ENCODE measurements at regions not wholly inside any gene's neighbourhood (a gene's known extent, or its start where the extent isn't known, plus 50 kb on each side); places are given as distances from the start of the nearest gene placed in this dataset.

DNA sequence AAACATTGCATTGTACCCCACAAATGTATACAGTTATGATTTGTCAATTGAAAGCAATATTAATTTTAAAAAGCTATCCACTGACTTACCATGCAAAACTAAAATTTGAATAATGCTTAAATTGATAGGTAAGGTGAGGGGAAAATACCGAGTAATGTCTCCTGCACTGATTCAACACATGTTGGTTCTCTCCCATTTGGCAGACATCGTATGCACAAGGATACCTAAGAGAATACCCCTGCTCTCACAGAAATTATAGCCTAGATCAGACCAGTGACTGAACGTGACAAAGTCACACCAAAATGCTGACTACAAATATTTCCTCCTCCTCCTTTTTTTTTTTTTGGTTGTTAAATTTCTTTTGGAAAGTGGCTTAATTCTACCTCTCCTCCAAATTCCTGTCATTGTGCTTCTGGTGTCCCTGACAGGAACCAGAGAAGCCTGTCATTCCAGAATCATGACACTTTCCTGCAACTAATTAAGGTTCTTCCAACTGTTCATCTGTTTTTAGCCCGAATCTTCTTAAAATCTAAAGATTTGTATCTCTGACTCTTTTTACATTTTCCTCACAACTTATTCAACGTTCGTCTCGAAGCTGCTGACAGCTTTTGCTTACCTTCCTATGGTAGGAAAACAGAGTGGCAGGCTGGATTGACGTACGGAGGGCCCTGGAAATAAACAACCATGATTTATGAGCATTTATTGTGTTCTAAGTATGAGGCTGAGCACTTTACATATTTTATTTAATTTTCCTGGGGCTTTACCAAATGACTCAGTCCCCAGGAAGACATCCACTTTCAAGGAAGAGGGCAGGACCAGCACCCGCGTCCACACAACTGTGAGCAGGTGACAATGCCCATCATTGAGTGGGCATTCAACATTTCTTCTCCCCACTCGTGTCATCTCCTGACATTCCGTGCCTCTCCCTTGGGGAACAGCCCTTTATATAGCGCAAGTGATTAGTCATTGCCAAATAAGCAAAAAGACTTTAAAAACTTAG lies 57.9 kb upstream of the KCNE2 start:
- POLR2A ChIA-PET: no interaction called here
- no peak for FAIRE-seq

DNA sequence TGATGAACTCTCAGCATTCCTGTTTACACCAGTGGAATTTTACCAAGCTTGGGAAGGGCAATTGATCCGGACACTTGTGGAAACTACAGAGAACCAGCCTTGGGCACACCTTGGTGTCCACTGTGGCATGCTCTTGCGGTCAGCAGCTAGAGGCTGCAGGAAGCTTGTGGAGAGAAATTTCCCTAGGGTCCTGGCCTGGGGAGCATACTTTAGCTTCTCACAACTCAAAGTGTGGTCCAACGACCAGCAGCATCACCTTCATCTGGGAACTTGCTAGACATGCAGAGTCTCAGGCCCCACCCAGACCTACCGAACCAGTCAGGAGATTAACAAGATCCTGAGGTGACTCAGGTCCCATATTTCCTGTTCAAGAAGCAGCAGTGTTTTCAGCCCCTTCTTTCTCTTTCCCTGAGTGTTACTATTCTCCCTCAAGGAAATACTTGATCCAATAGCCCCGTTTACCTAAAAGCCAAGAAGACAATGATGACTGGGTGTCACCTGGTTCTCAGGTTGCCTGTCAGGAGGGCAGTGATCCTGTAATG lies 55.7 kb upstream of the KCNE2 start:
- no peak overlapping the region for H3K4me2 ChIP-seq
- FAIRE-seq (no peak), DNase-seq (ENCODE audit: low read depth in 1 of 2, low spot score in 1 of 2) (no peak), ATAC-seq (no peak)
- H3K4me1 ChIP-seq: no peaks in the 10 kb centered on the region
- ChIA-PET POLR2A (no interaction called here), CTCF (interaction anchor here (1.2 kb wide), 1 partner anchor 385 kb away, joined by 3 read pairs; no protein-coding TSS in a partner anchor)
- no peak for TF ChIP-seq FOSL2 (IDR thresholded peaks at IDR 0.05)
- TF ChIP-seq FOSL2 (CRISPR knock-in tag; IDR thresholded peaks at IDR 0.05): no peak
- TF ChIP-seq KDM1A (IDR thresholded peaks at IDR 0.05; ENCODE audit: low read depth): no peak
- no peak for TF ChIP-seq HEYL (CRISPR knock-in tag; IDR thresholded peaks at IDR 0.05)
- TF ChIP-seq, protein P1, sequence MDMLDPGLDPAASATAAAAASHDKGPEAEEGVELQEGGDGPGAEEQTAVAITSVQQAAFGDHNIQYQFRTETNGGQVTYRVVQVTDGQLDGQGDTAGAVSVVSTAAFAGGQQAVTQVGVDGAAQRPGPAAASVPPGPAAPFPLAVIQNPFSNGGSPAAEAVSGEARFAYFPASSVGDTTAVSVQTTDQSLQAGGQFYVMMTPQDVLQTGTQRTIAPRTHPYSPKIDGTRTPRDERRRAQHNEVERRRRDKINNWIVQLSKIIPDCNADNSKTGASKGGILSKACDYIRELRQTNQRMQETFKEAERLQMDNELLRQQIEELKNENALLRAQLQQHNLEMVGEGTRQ (IDR thresholded peaks at IDR 0.05): no peak
- TF ChIP-seq HDAC2 (IDR thresholded peaks at IDR 0.05): no peak
- TF ChIP-seq EP300 (IDR thresholded peaks at IDR 0.05): no peak
- TF ChIP-seq FOSB (CRISPR knock-in tag; IDR thresholded peaks at IDR 0.05): no peak
- TF ChIP-seq ZC3H11A (IDR thresholded peaks at IDR 0.05): no peak
- no peak for TF ChIP-seq NR3C1 (IDR thresholded peaks at IDR 0.05)
- TF ChIP-seq RAD21 (conservative IDR thresholded peaks at IDR 0.05 in 1 of 2, IDR thresholded peaks at IDR 0.05 in 1 of 2): no peak
- TF ChIP-seq, protein P2, sequence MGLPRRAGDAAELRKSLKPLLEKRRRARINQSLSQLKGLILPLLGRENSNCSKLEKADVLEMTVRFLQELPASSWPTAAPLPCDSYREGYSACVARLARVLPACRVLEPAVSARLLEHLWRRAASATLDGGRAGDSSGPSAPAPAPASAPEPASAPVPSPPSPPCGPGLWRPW (IDR thresholded peaks at IDR 0.05): no peak
- no peak for TF ChIP-seq EHMT2 (IDR thresholded peaks at IDR 0.05; ENCODE audit: low read depth)
- TF ChIP-seq, protein P3, sequence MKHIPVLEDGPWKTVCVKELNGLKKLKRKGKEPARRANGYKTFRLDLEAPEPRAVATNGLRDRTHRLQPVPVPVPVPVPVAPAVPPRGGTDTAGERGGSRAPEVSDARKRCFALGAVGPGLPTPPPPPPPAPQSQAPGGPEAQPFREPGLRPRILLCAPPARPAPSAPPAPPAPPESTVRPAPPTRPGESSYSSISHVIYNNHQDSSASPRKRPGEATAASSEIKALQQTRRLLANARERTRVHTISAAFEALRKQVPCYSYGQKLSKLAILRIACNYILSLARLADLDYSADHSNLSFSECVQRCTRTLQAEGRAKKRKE (CRISPR knock-in tag; IDR thresholded peaks at IDR 0.05; ENCODE audit: low read depth): no peak
- TF ChIP-seq TFCP2L1 (CRISPR knock-in tag; IDR thresholded peaks at IDR 0.05): no peak
- no peak for TF ChIP-seq JUN (IDR thresholded peaks at IDR 0.05)
- no peak for TF ChIP-seq CBX8 (IDR thresholded peaks at IDR 0.05)
- TF ChIP-seq HOXB13 (CRISPR knock-in tag; IDR thresholded peaks at IDR 0.05; ENCODE audit: low read depth): no peak
- no peak for TF ChIP-seq MAZ (IDR thresholded peaks at IDR 0.05; ENCODE audit: borderline replicate concordance, low read depth, low read length)
- no peaks in the 10 kb centered on the region for H3K9me3 ChIP-seq
- WGBS (ENCODE audit: missing lambda C conversion rate): 34% methylated on average over 5 of the region's 5 CpGs
- H3K4me3 ChIP-seq: no peak overlapping the region
- H3K27ac ChIP-seq: no peak overlapping the region

More for the DNA sequence above, 57.9 kb upstream of the KCNE2 start:
- CTCF ChIA-PET: no interaction called here
- WGBS (ENCODE audit: missing lambda C conversion rate): 33% methylated on average over 14 of the region's 14 CpGs
- TF ChIP-seq MAFK (IDR thresholded peaks at IDR 0.05; ENCODE audit: partially characterized antibody) (peak; percentile 2), JUN (IDR thresholded peaks at IDR 0.05) (no peak), HEYL (CRISPR knock-in tag; IDR thresholded peaks at IDR 0.05) (no peak)
- no peaks in the 10 kb centered on the region for H3K9me3 ChIP-seq
- DNase-seq (ENCODE audit: low read depth in 1 of 2, low spot score in 1 of 2) (no peak), ATAC-seq (no peak)
- H3K4me2 ChIP-seq: no peak overlapping the region
- no peaks in the 10 kb centered on the region for H3K4me1 ChIP-seq
- H3K27ac ChIP-seq: no peak overlapping the region
- H3K4me3 ChIP-seq: no peak overlapping the region

- Histone ChIP-seq H3K4me2 (no peak overlapping the region), H3K4me3 (no peak overlapping the region), H3K27ac (no peak overlapping the region), H3K9me3 (no peaks in the 10 kb centered on the region), H3K4me1 (no peaks in the 10 kb centered on the region)
- CTCF ChIA-PET: interaction anchor here (1.2 kb wide), 1 partner anchor 387 kb away, joined by 3 read pairs; no protein-coding TSS in a partner anchor
- FAIRE-seq: no peak
- WGBS (ENCODE audit: missing lambda C conversion rate): 50% methylated on average over 12 of the region's 12 CpGs
- POLR2A ChIA-PET: no interaction called here
- ATAC-seq: no peak
- no peak for DNase-seq (ENCODE audit: low read depth in 1 of 2, low spot score in 1 of 2)
- TF ChIP-seq SREBF2 (IDR thresholded peaks at IDR 0.05): no peak
- no peak for TF ChIP-seq FOSL2 (IDR thresholded peaks at IDR 0.05)
- TF ChIP-seq FOSL2 (CRISPR knock-in tag; IDR thresholded peaks at IDR 0.05): no peak
- TF ChIP-seq MAZ (IDR thresholded peaks at IDR 0.05; ENCODE audit: borderline replicate concordance, low read depth, low read length): no peak
- TF ChIP-seq, protein P4, sequence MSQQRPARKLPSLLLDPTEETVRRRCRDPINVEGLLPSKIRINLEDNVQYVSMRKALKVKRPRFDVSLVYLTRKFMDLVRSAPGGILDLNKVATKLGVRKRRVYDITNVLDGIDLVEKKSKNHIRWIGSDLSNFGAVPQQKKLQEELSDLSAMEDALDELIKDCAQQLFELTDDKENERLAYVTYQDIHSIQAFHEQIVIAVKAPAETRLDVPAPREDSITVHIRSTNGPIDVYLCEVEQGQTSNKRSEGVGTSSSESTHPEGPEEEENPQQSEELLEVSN (IDR thresholded peaks at IDR 0.05; ENCODE audit: borderline replicate concordance, low read depth): no peak
- no peak for TF ChIP-seq ESRRA (IDR thresholded peaks at IDR 0.05; ENCODE audit: borderline replicate concordance, low read length)
- TF ChIP-seq, protein P2 (IDR thresholded peaks at IDR 0.05): no peak
- TF ChIP-seq MYC (IDR thresholded peaks at IDR 0.05; ENCODE audit: borderline replicate concordance, low read length): no peak
- TF ChIP-seq, protein P5, sequence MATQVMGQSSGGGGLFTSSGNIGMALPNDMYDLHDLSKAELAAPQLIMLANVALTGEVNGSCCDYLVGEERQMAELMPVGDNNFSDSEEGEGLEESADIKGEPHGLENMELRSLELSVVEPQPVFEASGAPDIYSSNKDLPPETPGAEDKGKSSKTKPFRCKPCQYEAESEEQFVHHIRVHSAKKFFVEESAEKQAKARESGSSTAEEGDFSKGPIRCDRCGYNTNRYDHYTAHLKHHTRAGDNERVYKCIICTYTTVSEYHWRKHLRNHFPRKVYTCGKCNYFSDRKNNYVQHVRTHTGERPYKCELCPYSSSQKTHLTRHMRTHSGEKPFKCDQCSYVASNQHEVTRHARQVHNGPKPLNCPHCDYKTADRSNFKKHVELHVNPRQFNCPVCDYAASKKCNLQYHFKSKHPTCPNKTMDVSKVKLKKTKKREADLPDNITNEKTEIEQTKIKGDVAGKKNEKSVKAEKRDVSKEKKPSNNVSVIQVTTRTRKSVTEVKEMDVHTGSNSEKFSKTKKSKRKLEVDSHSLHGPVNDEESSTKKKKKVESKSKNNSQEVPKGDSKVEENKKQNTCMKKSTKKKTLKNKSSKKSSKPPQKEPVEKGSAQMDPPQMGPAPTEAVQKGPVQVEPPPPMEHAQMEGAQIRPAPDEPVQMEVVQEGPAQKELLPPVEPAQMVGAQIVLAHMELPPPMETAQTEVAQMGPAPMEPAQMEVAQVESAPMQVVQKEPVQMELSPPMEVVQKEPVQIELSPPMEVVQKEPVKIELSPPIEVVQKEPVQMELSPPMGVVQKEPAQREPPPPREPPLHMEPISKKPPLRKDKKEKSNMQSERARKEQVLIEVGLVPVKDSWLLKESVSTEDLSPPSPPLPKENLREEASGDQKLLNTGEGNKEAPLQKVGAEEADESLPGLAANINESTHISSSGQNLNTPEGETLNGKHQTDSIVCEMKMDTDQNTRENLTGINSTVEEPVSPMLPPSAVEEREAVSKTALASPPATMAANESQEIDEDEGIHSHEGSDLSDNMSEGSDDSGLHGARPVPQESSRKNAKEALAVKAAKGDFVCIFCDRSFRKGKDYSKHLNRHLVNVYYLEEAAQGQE (IDR thresholded peaks at IDR 0.05): no peak
These were observed 52.1 kb upstream of the KCNE2 start for GRCh38 chr21:34311561-34312330.
